B cell (primary cell): ENCODE measurements at regions not wholly inside any gene's neighbourhood (a gene's known extent, or its start where the extent isn't known, plus 50 kb on each side); places are given as distances from the start of the nearest gene placed in this dataset.

Experiments
- ATAC-seq: fragments of 200-7000 bp; cut with Tn5 transposase; one replicate; pipeline ENCODE4 v1.10.0; 2021; ENCODE audit warnings: low read depth, mild to moderate bottlenecking, moderate number of reproducible peaks, moderate library complexity
- CTCF ChIA-PET: fragments of 350-600 bp; sonication (Branson Sonifier 250); formaldehyde crosslinking; loops from one replicate; lab custom pipeline; 2021; ENCODE audit warnings: antibody characterized with exemption, inconsistent platforms; lab: Charles Lee
- POLR2A ChIA-PET: fragments of 350-600 bp; sonication (Branson Sonifier 250); formaldehyde crosslinking; loops from one replicate; lab custom pipeline; 2021; ENCODE audit warnings: antibody characterized with exemption; lab: Charles Lee
- DNase-seq: peaks from one replicate; pipeline ENCODE4 v3.0.0; 2013
- H2AFZ ChIP-seq: 2 replicates; pipeline ENCODE4 v1.6.1; 2012; ENCODE audit warnings: mild to moderate bottlenecking, low read depth, low read length; ENCODE audit not compliant: insufficient read depth, poor library complexity, severe bottlenecking
- H3K27ac ChIP-seq, 2 donors: 1 replicate in 1 of 2; 2 replicates in 1 of 2; pipeline ENCODE4 v1.5.1; 2012 to 2013; ENCODE audit warnings: low read length in 2 of 2, mild to moderate bottlenecking in 2 of 2, moderate library complexity in 1 of 2
- H3K27me3 ChIP-seq, 4 experiments: fragments of 200-600 bp in 1 of 4; sonication (generic) in 1 of 4; replicated peaks in 1 of 4; 1 replicate in 2 of 4; 2 replicates in 2 of 4; pipeline versions ENCODE4 v1.6.1 to v1.7.0; 2013 to 2016; ENCODE audit warnings: low read length in 3 of 4, mild to moderate bottlenecking in 2 of 4, mixed read lengths in 1 of 4, moderate library complexity in 1 of 4; ENCODE audit not compliant: insufficient read depth in 4 of 4, control insufficient read depth in 3 of 4; ENCODE audit errors: control extremely low read depth in 1 of 4
- H3K36me3 ChIP-seq, 2 experiments: replicated peaks in 1 of 2; 1 replicate in 1 of 2; 2 replicates in 1 of 2; pipeline versions ENCODE4 v1.6.1 to v1.7.1; 2013; ENCODE audit warnings: low read length in 1 of 2; ENCODE audit not compliant: insufficient read depth in 2 of 2, control insufficient read depth in 1 of 2; ENCODE audit errors: control extremely low read depth in 1 of 2, extremely low read depth in 1 of 2
- H3K4me1 ChIP-seq, 2 donors: fragments of 200-600 bp in 1 of 2; sonication (generic) in 1 of 2; 1 replicate in 1 of 2; 2 replicates in 1 of 2; pipeline versions ENCODE4 v1.5.1 to v1.6.1; 2013 to 2017; ENCODE audit warnings: low read length in 2 of 2; ENCODE audit not compliant: control insufficient read depth in 2 of 2, insufficient read depth in 2 of 2
- H3K4me2 ChIP-seq: replicated peaks from 2 replicates; pipeline ENCODE3; 2012; ENCODE audit warnings: mild to moderate bottlenecking, low read depth, low read length; ENCODE audit not compliant: poor library complexity, severe bottlenecking
- H3K4me3 ChIP-seq, 5 experiments: fragments of 200-600 bp in 1 of 5; sonication (generic) in 1 of 5; 1 replicate in 3 of 5; 2 replicates in 2 of 5; pipeline versions ENCODE4 v1.5.1 to v1.7.0; 2011 to 2016; ENCODE audit warnings: low read length in 4 of 5, mild to moderate bottlenecking in 4 of 5, low read depth in 2 of 5, control low read depth in 1 of 5, moderate library complexity in 1 of 5; ENCODE audit not compliant: insufficient read depth in 1 of 5; ENCODE audit errors: control extremely low read depth in 1 of 5, extremely low read depth in 1 of 5
- H3K79me2 ChIP-seq: fragments of 200-600 bp; sonication (generic); one replicate; pipeline ENCODE4 v1.6.0; 2016; ENCODE audit warnings: low read length; ENCODE audit not compliant: control insufficient read depth, insufficient read depth
- H3K9ac ChIP-seq: fragments of 200-600 bp; sonication (generic); 2 replicates; pipeline ENCODE4 v1.6.1; 2017; ENCODE audit warnings: mild to moderate bottlenecking, low read length, moderate library complexity
- H3K9me3 ChIP-seq, 3 donors: one replicate each; pipeline versions ENCODE4 v1.6.1 to v1.7.1; 2013; ENCODE audit warnings: low read length in 2 of 3; ENCODE audit not compliant: control insufficient read depth in 2 of 3, insufficient read depth in 1 of 3; ENCODE audit errors: control extremely low read depth in 1 of 3
- H4K20me1 ChIP-seq: 2 replicates; pipeline ENCODE4 v1.6.0; 2012; ENCODE audit warnings: mild to moderate bottlenecking, low read length; ENCODE audit not compliant: insufficient read depth, control insufficient read depth, poor library complexity, severe bottlenecking
- H3K27ac Mint-ChIP-seq: one replicate; pipeline ENCODE4 v1.8.0; 2021; ENCODE audit warnings: mixed read lengths
- H3K27me3 Mint-ChIP-seq: one replicate; pipeline ENCODE4 v1.8.0; 2021; ENCODE audit warnings: mixed read lengths
- H3K4me1 Mint-ChIP-seq: one replicate; pipeline ENCODE4 v1.8.0; 2021; ENCODE audit warnings: mixed read lengths
- H3K4me3 Mint-ChIP-seq: one replicate; pipeline ENCODE4 v1.8.0; 2021; ENCODE audit warnings: mixed read lengths
- H3K9me3 Mint-ChIP-seq: one replicate; pipeline ENCODE4 v1.8.0; 2022; ENCODE audit warnings: mixed read lengths; ENCODE audit not compliant: insufficient read depth
- EZH2 ChIP-seq: IDR thresholded peaks from 2 replicates; pipeline ENCODE4 v1.6.1; 2012; ENCODE audit warnings: borderline replicate concordance, low read depth, mild to moderate bottlenecking, moderate library complexity, low read length; ENCODE audit not compliant: insufficient read depth, poor library complexity, severe bottlenecking
- WGBS: methylation state at CpG from one replicate; pipeline ENCODE4 v1.1.5; 2013; ENCODE audit warnings: missing lambda C conversion rate; ENCODE audit not compliant: insufficient coverage; 5-methylcytosine and 5-hydroxymethylcytosine counted together
- intact Hi-C: fragments of 100-400 bp; cut with micrococcal nuclease; formaldehyde crosslinking; loops from one replicate; pipeline ENCODE4 v1.10.0; 2022
- TF ChIP-seq, protein P1 (sequence below): fragments of 200-600 bp; IDR thresholded peaks from one replicate; pipeline ENCODE4 v1.8.0; 2022; ENCODE audit warnings: antibody characterized with exemption, mild to moderate bottlenecking

DNA sequence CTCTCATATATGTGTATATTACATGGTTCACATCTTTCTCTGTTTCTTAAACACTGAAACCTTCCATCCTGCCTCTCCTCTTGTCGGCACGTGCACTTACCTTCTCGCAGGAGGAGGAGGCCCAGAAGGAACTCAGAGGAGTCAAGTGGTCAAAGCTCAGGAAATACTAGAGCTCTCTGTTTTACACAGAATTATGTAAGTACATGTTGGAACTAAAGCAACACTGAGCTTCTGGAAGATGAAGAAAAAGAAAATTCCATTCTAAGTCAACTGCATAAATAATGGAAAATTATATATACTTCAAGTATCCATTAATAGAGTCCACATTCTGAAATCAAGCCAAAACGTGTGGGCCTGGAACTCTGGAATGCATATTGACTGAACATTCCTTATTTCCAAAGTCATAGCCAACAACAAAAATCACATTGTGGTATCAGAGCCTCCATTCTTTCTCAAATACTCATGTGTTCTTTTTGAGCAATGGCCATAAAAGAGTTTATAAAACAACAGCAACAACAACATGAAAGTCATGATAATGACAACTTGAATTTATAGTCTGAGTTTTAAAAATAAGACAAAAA is 121.5 kb upstream of the RAI14 start:
- intact Hi-C loops, result no loop called here
- H2AFZ ChIP-seq, result no peak overlapping the region

DNA sequence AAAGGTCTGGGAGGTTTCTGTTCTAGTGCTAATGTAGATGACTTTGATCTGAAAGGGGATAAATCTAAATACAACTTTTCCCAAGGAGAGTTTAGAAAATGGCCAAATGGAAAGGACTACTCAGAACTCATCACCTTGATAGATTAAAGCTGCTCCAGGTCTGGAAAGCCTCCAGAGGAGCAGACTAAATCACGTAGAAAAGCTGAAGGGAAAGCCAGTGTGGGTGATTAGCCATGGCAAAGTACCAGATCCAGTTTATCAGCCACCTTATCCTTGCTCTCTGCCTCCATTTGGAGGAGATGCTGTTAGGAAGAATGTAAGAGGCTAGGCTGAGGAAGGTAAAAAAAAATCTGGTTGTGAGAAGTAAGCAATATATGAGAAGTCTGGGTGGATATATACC is 120.7 kb upstream of the RAI14 start:
- TF ChIP-seq, protein P1, sequence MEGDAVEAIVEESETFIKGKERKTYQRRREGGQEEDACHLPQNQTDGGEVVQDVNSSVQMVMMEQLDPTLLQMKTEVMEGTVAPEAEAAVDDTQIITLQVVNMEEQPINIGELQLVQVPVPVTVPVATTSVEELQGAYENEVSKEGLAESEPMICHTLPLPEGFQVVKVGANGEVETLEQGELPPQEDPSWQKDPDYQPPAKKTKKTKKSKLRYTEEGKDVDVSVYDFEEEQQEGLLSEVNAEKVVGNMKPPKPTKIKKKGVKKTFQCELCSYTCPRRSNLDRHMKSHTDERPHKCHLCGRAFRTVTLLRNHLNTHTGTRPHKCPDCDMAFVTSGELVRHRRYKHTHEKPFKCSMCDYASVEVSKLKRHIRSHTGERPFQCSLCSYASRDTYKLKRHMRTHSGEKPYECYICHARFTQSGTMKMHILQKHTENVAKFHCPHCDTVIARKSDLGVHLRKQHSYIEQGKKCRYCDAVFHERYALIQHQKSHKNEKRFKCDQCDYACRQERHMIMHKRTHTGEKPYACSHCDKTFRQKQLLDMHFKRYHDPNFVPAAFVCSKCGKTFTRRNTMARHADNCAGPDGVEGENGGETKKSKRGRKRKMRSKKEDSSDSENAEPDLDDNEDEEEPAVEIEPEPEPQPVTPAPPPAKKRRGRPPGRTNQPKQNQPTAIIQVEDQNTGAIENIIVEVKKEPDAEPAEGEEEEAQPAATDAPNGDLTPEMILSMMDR, result no peak
- no peak for TF ChIP-seq EZH2
- no peak overlapping the region for H3K9ac ChIP-seq
- H3K4me1 Mint-ChIP-seq, result no peaks in the 10 kb centered on the region
- H3K4me2 ChIP-seq, result no peak overlapping the region
- H3K27me3 Mint-ChIP-seq, result peaks cover 11% of the 10 kb centered on the region
- ChIA-PET CTCF (no interaction called here), POLR2A (no interaction called here)
- H3K9me3 Mint-ChIP-seq, result no peaks in the 10 kb centered on the region
- H3K27ac Mint-ChIP-seq, result no peak overlapping the region
- H3K36me3 ChIP-seq, result no peaks in the 10 kb centered on the region
- H3K79me2 ChIP-seq, result no peaks in the 10 kb centered on the region
- no peak overlapping the region for H3K4me3 Mint-ChIP-seq
- no peak overlapping the region for H3K4me3 ChIP-seq
- peaks cover 0 to 7% (median 3%) of the 10 kb centered on the region in 4 experiments for H3K27me3 ChIP-seq
- WGBS, result no CpG with 5 or more reads among the region's 1 CpG
- H3K27ac ChIP-seq, result no peak overlapping the region
- H2AFZ ChIP-seq, result no peak overlapping the region
- ATAC-seq (no peak), DNase-seq (no peak)
- no peaks in the 10 kb centered on the region for H4K20me1 ChIP-seq
- H3K9me3 ChIP-seq, result no peaks in the 10 kb centered on the region
- no peaks in the 10 kb centered on the region for H3K4me1 ChIP-seq
- intact Hi-C loops, result no loop called here

More for the DNA sequence above, 121.5 kb upstream of the RAI14 start:
- no peak overlapping the region for H3K27ac ChIP-seq
- Mint-ChIP-seq H3K4me1 (no peaks in the 10 kb centered on the region), H3K9me3 (no peaks in the 10 kb centered on the region), H3K4me3 (no peak overlapping the region), H3K27me3 (peaks cover 6% of the 10 kb centered on the region), H3K27ac (no peak overlapping the region)
- H3K4me2 ChIP-seq, result no peak overlapping the region
- CTCF ChIA-PET, result no interaction called here
- H3K9ac ChIP-seq, result no peak overlapping the region
- H3K79me2 ChIP-seq, result no peaks in the 10 kb centered on the region
- TF ChIP-seq, protein P1, result no peak
- TF ChIP-seq EZH2, result no peak
- POLR2A ChIA-PET, result no interaction called here
- H3K27me3 ChIP-seq, result peaks cover 0 to 6% (median 3%) of the 10 kb centered on the region in 4 experiments
- H3K4me1 ChIP-seq, result no peaks in the 10 kb centered on the region
- no peaks in the 10 kb centered on the region for H4K20me1 ChIP-seq
- no peak for DNase-seq
- no peak overlapping the region for H3K4me3 ChIP-seq
- ATAC-seq, result no peak
- no peaks in the 10 kb centered on the region for H3K36me3 ChIP-seq
- WGBS, result no CpG with 5 or more reads among the region's 4 CpGs
- no peaks in the 10 kb centered on the region for H3K9me3 ChIP-seq
